ENCODE measurements at regions not wholly inside any gene's neighbourhood (a gene's known extent, or its start where the extent isn't known, plus 50 kb on each side); places are given as distances from the start of the nearest gene placed in this dataset.

DNA sequence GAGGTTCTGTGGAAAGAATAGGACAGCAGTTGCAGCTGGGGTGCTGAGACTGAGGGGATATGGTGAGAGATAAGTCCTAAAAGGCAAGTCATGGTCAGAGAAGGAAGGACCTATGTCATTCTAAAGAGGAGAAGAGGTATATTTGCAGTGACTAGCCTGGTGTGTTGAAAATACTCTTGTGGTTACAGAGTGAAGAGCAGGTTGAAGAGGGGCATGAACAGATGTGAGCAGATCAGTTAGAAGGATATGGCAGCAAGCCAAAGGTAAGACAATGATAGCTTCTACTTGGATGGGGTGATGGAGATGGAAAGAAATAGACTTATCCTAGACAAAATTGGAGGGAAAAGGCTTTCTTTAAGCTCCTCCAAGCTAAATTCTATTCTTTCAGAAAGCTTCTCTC, 469.8 kb upstream of the CPEB2 start:
- TF ChIP-seq, protein P1, sequence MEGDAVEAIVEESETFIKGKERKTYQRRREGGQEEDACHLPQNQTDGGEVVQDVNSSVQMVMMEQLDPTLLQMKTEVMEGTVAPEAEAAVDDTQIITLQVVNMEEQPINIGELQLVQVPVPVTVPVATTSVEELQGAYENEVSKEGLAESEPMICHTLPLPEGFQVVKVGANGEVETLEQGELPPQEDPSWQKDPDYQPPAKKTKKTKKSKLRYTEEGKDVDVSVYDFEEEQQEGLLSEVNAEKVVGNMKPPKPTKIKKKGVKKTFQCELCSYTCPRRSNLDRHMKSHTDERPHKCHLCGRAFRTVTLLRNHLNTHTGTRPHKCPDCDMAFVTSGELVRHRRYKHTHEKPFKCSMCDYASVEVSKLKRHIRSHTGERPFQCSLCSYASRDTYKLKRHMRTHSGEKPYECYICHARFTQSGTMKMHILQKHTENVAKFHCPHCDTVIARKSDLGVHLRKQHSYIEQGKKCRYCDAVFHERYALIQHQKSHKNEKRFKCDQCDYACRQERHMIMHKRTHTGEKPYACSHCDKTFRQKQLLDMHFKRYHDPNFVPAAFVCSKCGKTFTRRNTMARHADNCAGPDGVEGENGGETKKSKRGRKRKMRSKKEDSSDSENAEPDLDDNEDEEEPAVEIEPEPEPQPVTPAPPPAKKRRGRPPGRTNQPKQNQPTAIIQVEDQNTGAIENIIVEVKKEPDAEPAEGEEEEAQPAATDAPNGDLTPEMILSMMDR (IDR thresholded peaks at IDR 0.05), result no peak
- TF ChIP-seq EZH2phosphoT487 (IDR thresholded peaks at IDR 0.05; ENCODE audit: borderline replicate concordance, low read depth) (no peak), JUND (IDR thresholded peaks at IDR 0.05) (no peak), POLR2AphosphoS5 (IDR thresholded peaks at IDR 0.05; ENCODE audit: low read depth, low read length) (no peak)

All from SK-N-SH (cell line).